Thoracic aorta (tissue), 2 donors: ENCODE measurements at regions not wholly inside any gene's neighbourhood (a gene's known extent, or its start where the extent isn't known, plus 50 kb on each side); places are given as distances from the start of the nearest gene placed in this dataset.

ENCODE experiments used
- ATAC-seq: fragments of 150-250 bp; one replicate; pipeline ENCODE4 v1.8.0; 2017; ENCODE audit warnings: low read depth; ENCODE audit not compliant: insufficient number of reproducible peaks, low FRiP score
- DNase-seq: peaks from one replicate; pipeline ENCODE4 v3.0.0-alpha.2; 2020; ENCODE audit warnings: low spot score
- H3K27ac ChIP-seq, 2 donors: fragments of 200-600 bp; sonication (generic); 1 replicate in 1 of 2; 2 replicates in 1 of 2; pipeline ENCODE4 v1.5.1; 2016; ENCODE audit warnings: mild to moderate bottlenecking in 2 of 2, moderate library complexity in 2 of 2
- H3K27me3 ChIP-seq: fragments of 200-600 bp; sonication (generic); replicated peaks from 2 replicates; pipeline ENCODE4 v1.6.0; 2016; ENCODE audit warnings: mild to moderate bottlenecking; ENCODE audit not compliant: insufficient read depth
- H3K36me3 ChIP-seq: fragments of 200-600 bp; sonication (generic); one replicate; pipeline ENCODE4 v1.5.1; 2016
- H3K4me1 ChIP-seq, 2 donors: fragments of 200-600 bp; sonication (generic); 1 replicate in 1 of 2; 2 replicates in 1 of 2; pipeline versions ENCODE4 v1.5.1 to v1.6.0; 2016; ENCODE audit warnings: low read depth in 2 of 2, mild to moderate bottlenecking in 1 of 2; ENCODE audit not compliant: control insufficient read depth in 1 of 2
- H3K4me3 ChIP-seq: fragments of 200-600 bp; sonication (generic); 2 replicates; pipeline ENCODE4 v1.5.1; 2016; ENCODE audit warnings: mild to moderate bottlenecking
- H3K9me3 ChIP-seq: fragments of 200-600 bp; sonication (generic); 2 replicates; pipeline ENCODE4 v1.5.1; 2016
- CTCF ChIP-seq: fragments of 200-600 bp; sonication (generic); IDR thresholded peaks from one replicate; pipeline ENCODE4 v1.5.1; 2019; ENCODE audit warnings: antibody characterized with exemption

GRCh38 chr14:89500303-89500702 is 83.3 kb upstream of the FOXN3 start:
- no peak for TF ChIP-seq CTCF
- H3K36me3 ChIP-seq = no peaks in the 10 kb centered on the region

GRCh38 chr14:89498878-89499277 is 81.8 kb upstream of the FOXN3 start:
- Histone ChIP-seq H3K9me3 (no peaks in the 10 kb centered on the region), H3K4me1 (peaks cover 0 to 11% of the 10 kb centered on the region in 2 donors), H3K36me3 (no peaks in the 10 kb centered on the region), H3K27me3 (no peaks in the 10 kb centered on the region), H3K4me3 (no peak overlapping the region), H3K27ac (no peak overlapping the region)
- TF ChIP-seq CTCF = no peak
- ATAC-seq = no peak
- no peak for DNase-seq

More at GRCh38 chr14:89500303-89500702, 83.3 kb upstream of the FOXN3 start:
- DNase-seq (no peak), ATAC-seq (no peak)
- H3K27ac ChIP-seq = no peak overlapping the region
- H3K27me3 ChIP-seq = no peaks in the 10 kb centered on the region
- no peaks in the 10 kb centered on the region for H3K9me3 ChIP-seq
- peaks cover 0 to 16% of the 10 kb centered on the region in 2 donors for H3K4me1 ChIP-seq
- H3K4me3 ChIP-seq = no peak overlapping the region

DNA sequence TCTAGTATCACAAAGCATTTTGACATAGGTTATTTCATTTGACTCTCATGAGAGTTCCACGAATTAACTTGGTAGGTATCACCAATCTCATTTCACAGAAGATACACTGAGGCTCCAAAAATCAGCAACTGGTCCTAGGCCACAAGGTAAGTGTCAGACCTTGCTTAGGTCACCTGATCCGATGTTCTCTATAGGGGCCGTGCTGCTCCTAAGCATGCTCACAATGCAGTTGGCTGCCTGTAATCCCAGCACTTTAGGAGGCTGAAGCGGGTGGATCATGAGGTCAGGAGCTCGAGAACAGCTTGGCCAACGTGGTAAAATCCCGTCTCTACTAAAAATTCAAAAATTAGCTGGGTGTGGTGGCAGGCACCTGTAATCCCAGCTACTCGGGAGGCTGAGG is 78.7 kb upstream of the FOXN3 start:
- no peak for TF ChIP-seq CTCF
- no peaks in the 10 kb centered on the region for H3K36me3 ChIP-seq
- H3K27ac ChIP-seq = no peak overlapping the region
- peaks cover 0 to 17% of the 10 kb centered on the region in 2 donors for H3K4me1 ChIP-seq
- ATAC-seq = no peak
- no peak for DNase-seq
- H3K27me3 ChIP-seq = no peaks in the 10 kb centered on the region
- H3K9me3 ChIP-seq = no peaks in the 10 kb centered on the region
- H3K4me3 ChIP-seq = no peak overlapping the region

DNA sequence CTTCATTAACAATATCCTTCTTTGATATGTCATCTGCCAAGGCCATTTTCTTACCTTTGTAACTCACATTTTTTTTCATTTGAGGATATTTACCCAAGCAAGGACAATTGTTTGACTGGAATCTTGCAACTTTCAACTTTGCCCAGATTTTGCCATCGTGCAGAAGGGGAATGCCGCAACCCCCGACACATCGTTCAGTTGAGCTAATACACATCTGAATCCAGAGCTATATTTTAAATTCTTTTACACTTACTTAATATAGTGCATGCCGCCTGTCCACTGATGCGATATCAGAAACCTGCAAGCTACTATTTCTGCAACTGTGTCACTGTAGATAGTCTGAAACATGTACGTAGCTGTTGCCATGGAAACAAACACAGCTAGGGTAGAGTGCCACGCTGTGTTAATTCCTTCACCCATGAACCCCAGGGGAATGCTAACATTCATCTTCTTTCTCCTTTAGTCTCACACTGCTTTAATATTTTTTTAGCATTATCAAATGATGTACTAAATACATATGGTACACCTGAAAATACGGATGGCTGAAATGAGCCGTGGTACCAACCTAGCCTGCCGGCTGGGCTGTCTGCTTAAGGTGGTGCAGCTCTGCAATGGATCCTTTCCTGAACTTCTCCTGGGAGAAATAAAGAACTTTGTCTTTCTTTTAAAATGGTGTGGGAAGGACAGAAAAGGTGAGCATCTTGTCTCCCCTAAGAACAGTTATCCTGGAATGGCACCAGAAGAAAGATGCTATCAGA is 77.0 kb upstream of the FOXN3 start:
- no peaks in the 10 kb centered on the region for H3K27me3 ChIP-seq
- no peaks in the 10 kb centered on the region for H3K9me3 ChIP-seq
- ATAC-seq (no peak), DNase-seq (no peak)
- no peaks in the 10 kb centered on the region for H3K36me3 ChIP-seq
- H3K4me3 ChIP-seq = no peak overlapping the region
- TF ChIP-seq CTCF = no peak
- H3K4me1 ChIP-seq = peaks cover 5 to 27% of the 10 kb centered on the region in 2 donors
- H3K27ac ChIP-seq = no peak overlapping the region

DNA sequence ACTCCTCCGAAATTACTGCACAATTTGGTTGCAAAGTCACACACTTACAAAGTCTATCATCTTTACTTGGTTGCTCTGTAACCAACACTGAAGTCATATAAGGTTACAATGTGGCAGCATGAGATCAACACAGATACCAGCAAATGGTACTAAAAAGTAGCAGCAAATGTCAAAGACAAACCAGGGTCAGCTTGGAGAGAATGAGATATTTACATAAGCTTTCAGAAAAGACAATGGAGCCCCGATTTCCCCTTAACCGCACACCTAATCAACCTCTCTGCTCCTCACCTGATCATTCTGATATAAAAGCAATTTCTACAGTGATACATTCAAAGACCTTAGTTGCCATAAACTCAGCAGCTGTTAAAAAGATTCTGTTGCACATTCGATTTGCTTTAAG is 76.4 kb upstream of the FOXN3 start:
- no peak for TF ChIP-seq CTCF
- no peak for ATAC-seq
- H3K4me3 ChIP-seq = no peak overlapping the region

More for the DNA sequence above, 76.4 kb upstream of the FOXN3 start:
- Histone ChIP-seq H3K27me3 (no peaks in the 10 kb centered on the region), H3K27ac (no peak overlapping the region), H3K9me3 (no peaks in the 10 kb centered on the region), H3K36me3 (no peaks in the 10 kb centered on the region), H3K4me1 (peaks cover 5 to 32% of the 10 kb centered on the region in 2 donors)
- no peak for DNase-seq
